ENCODE measurements at regions not wholly inside any gene's neighbourhood (a gene's known extent, or its start where the extent isn't known, plus 50 kb on each side); places are given as distances from the start of the nearest gene placed in this dataset.

DNA sequence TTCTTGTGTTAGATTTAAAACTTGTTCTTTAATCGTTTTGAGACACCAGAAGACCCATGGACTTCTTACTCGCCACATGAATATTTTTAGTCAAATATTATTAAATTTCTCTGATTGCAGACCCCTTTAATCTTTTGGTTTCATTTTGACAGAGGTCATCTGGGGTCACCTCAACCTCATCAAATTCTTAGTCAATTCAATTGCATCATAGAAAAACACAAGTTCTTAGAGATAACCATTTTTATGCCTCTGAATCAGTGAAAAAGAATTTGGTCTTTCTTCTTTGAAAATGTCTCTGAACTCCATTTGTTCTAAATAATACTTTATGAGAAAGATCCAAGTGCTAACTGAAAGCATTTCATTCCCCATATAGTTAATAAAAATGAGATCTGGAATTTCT, 55.2 kb upstream of the CBLN4 start:
- TF ChIP-seq, protein P1, sequence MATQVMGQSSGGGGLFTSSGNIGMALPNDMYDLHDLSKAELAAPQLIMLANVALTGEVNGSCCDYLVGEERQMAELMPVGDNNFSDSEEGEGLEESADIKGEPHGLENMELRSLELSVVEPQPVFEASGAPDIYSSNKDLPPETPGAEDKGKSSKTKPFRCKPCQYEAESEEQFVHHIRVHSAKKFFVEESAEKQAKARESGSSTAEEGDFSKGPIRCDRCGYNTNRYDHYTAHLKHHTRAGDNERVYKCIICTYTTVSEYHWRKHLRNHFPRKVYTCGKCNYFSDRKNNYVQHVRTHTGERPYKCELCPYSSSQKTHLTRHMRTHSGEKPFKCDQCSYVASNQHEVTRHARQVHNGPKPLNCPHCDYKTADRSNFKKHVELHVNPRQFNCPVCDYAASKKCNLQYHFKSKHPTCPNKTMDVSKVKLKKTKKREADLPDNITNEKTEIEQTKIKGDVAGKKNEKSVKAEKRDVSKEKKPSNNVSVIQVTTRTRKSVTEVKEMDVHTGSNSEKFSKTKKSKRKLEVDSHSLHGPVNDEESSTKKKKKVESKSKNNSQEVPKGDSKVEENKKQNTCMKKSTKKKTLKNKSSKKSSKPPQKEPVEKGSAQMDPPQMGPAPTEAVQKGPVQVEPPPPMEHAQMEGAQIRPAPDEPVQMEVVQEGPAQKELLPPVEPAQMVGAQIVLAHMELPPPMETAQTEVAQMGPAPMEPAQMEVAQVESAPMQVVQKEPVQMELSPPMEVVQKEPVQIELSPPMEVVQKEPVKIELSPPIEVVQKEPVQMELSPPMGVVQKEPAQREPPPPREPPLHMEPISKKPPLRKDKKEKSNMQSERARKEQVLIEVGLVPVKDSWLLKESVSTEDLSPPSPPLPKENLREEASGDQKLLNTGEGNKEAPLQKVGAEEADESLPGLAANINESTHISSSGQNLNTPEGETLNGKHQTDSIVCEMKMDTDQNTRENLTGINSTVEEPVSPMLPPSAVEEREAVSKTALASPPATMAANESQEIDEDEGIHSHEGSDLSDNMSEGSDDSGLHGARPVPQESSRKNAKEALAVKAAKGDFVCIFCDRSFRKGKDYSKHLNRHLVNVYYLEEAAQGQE (IDR thresholded peaks at IDR 0.05; ENCODE audit: insufficient read depth in 1 of 2, low read depth in 2 of 2, low read length in 2 of 2): no peak
- TF ChIP-seq TAF1 (IDR thresholded peaks at IDR 0.05; ENCODE audit: borderline replicate concordance, insufficient read depth, low read length) (no peak), POLR2AphosphoS5 (IDR thresholded peaks at IDR 0.05; ENCODE audit: low read depth, low read length) (no peak), FOXP2 (optimal IDR thresholded peaks at IDR 0.05; ENCODE audit: borderline replicate concordance, extremely low read depth, extremely low read length, insufficient read depth) (no peak)

- TF ChIP-seq FOXP2 (optimal IDR thresholded peaks at IDR 0.05; ENCODE audit: borderline replicate concordance, extremely low read depth, extremely low read length, insufficient read depth) (no peak), POLR2AphosphoS5 (IDR thresholded peaks at IDR 0.05; ENCODE audit: low read depth, low read length) (no peak), TAF1 (IDR thresholded peaks at IDR 0.05; ENCODE audit: borderline replicate concordance, insufficient read depth, low read length) (no peak), SIN3A (IDR thresholded peaks at IDR 0.05; ENCODE audit: borderline replicate concordance, insufficient read depth, low read length) (no peak)
- TF ChIP-seq, protein P1 (IDR thresholded peaks at IDR 0.05; ENCODE audit: insufficient read depth in 1 of 2, low read depth in 2 of 2, low read length in 2 of 2): peak in 1 of 2 experiments; percentile 75; a peak in 2 of 4 replicates
Measured at GRCh38 chr20:56069016-56069415, 63.7 kb upstream of the CBLN4 start.

GRCh38 chr20:56072165-56072564, 66.8 kb upstream of the CBLN4 start:
- TF ChIP-seq POLR2AphosphoS5 (IDR thresholded peaks at IDR 0.05; ENCODE audit: low read depth, low read length) (no peak), FOXP2 (optimal IDR thresholded peaks at IDR 0.05; ENCODE audit: borderline replicate concordance, extremely low read depth, extremely low read length, insufficient read depth) (no peak), SIN3A (IDR thresholded peaks at IDR 0.05; ENCODE audit: borderline replicate concordance, insufficient read depth, low read length) (no peak), TAF1 (IDR thresholded peaks at IDR 0.05; ENCODE audit: borderline replicate concordance, insufficient read depth, low read length) (no peak)
- TF ChIP-seq, protein P1 (IDR thresholded peaks at IDR 0.05; ENCODE audit: insufficient read depth in 1 of 2, low read depth in 2 of 2, low read length in 2 of 2): no peak

GRCh38 chr20:56088375-56088774, 83.1 kb upstream of the CBLN4 start:
- no peak for TF ChIP-seq TAF1 (IDR thresholded peaks at IDR 0.05; ENCODE audit: borderline replicate concordance, insufficient read depth, low read length)

- TF ChIP-seq FOXP2 (optimal IDR thresholded peaks at IDR 0.05; ENCODE audit: borderline replicate concordance, extremely low read depth, extremely low read length, insufficient read depth): no peak
- TF ChIP-seq TAF1 (IDR thresholded peaks at IDR 0.05; ENCODE audit: borderline replicate concordance, insufficient read depth, low read length): no peak
- no peak for TF ChIP-seq POLR2AphosphoS5 (IDR thresholded peaks at IDR 0.05; ENCODE audit: low read depth, low read length)
- TF ChIP-seq, protein P1 (IDR thresholded peaks at IDR 0.05; ENCODE audit: insufficient read depth in 1 of 2, low read depth in 2 of 2, low read length in 2 of 2): no peak
- no peak for TF ChIP-seq SIN3A (IDR thresholded peaks at IDR 0.05; ENCODE audit: borderline replicate concordance, insufficient read depth, low read length)
Measured at GRCh38 chr20:56091628-56092234, 86.4 kb upstream of the CBLN4 start.

Data from PFSK-1 (cell line).